ENCODE measurements at regions not wholly inside any gene's neighbourhood (a gene's known extent, or its start where the extent isn't known, plus 50 kb on each side); places are given as distances from the start of the nearest gene placed in this dataset.

- TF ChIP-seq CTCF (conservative IDR thresholded peaks at IDR 0.05; ENCODE audit: low read length) (no peak), EZH2phosphoT487 (IDR thresholded peaks at IDR 0.05; ENCODE audit: borderline replicate concordance, low read depth, low read length) (no peak)
Measured at GRCh38 chr6:80607811-80608391, 501.4 kb downstream of the BCKDHB start.
